GM23338 (cell line): ENCODE measurements at regions not wholly inside any gene's neighbourhood (a gene's known extent, or its start where the extent isn't known, plus 50 kb on each side); places are given as distances from the start of the nearest gene placed in this dataset.

Experiments
- ATAC-seq: fragments of 200-7000 bp; cut with Tn5 transposase; 3 replicates; pipeline ENCODE4 v1.9.1; 2020
- DNase-seq: peaks from one replicate; pipeline ENCODE4 v3.0.0-alpha.2; 2015; ENCODE audit warnings: low spot score
- H2AFZ ChIP-seq: fragments of 200-600 bp; sonication (generic); 2 replicates; pipeline ENCODE4 v1.8.0; 2016; ENCODE audit warnings: antibody characterized with exemption, mild to moderate bottlenecking, moderate library complexity
- H3F3A ChIP-seq: fragments of 200-600 bp; sonication (generic); replicated peaks from 2 replicates; pipeline ENCODE4 v1.8.0; 2017; ENCODE audit warnings: antibody characterized with exemption, mixed run types, low read depth
- H3K27ac ChIP-seq: fragments of 200-600 bp; sonication (generic); 2 replicates; pipeline ENCODE4 v1.6.1; 2016; ENCODE audit warnings: low read depth
- H3K27me3 ChIP-seq: fragments of 200-600 bp; sonication (generic); 2 replicates; pipeline ENCODE4 v1.8.0; 2016; ENCODE audit warnings: mild to moderate bottlenecking, mixed run types, moderate library complexity; ENCODE audit not compliant: insufficient read depth
- H3K36me3 ChIP-seq: fragments of 200-600 bp; sonication (generic); 2 replicates; pipeline ENCODE4 v1.8.0; 2016; ENCODE audit warnings: mild to moderate bottlenecking; ENCODE audit not compliant: insufficient read depth
- H3K4me1 ChIP-seq: fragments of 200-600 bp; sonication (generic); 2 replicates; pipeline ENCODE4 v1.8.0; 2016; ENCODE audit warnings: mild to moderate bottlenecking, moderate library complexity; ENCODE audit not compliant: insufficient read depth
- H3K4me2 ChIP-seq: fragments of 200-600 bp; sonication (generic); 2 replicates; pipeline ENCODE4 v1.7.1; 2017; ENCODE audit warnings: mixed run types
- H3K4me3 ChIP-seq: fragments of 200-600 bp; sonication (generic); 2 replicates; pipeline ENCODE4 v1.6.1; 2016; ENCODE audit warnings: mixed run types
- H3K79me2 ChIP-seq: fragments of 200-600 bp; sonication (generic); replicated peaks from 2 replicates; pipeline ENCODE4 v1.8.0; 2017; ENCODE audit warnings: mild to moderate bottlenecking; ENCODE audit not compliant: insufficient read depth
- H3K9me2 ChIP-seq: fragments of 200-600 bp; sonication (generic); 2 replicates; pipeline ENCODE4 v1.8.0; 2017; ENCODE audit not compliant: insufficient read depth
- H4K20me1 ChIP-seq: fragments of 200-600 bp; sonication (generic); replicated peaks from 2 replicates; pipeline ENCODE4 v1.8.0; 2017; ENCODE audit warnings: mild to moderate bottlenecking; ENCODE audit not compliant: insufficient read depth
- H3K27ac Mint-ChIP-seq: 2 replicates; pipeline ENCODE4 v1.8.0; 2020; ENCODE audit warnings: inconsistent platforms, mild to moderate bottlenecking, moderate library complexity, mixed read lengths
- H3K27me3 Mint-ChIP-seq: 3 replicates; pipeline ENCODE4 v1.8.0; 2022; ENCODE audit warnings: low read depth, mild to moderate bottlenecking, moderate library complexity, mixed read lengths, inconsistent platforms; ENCODE audit not compliant: insufficient read depth, poor library complexity
- H3K36me3 Mint-ChIP-seq: 3 replicates; pipeline ENCODE4 v1.8.0; 2021; ENCODE audit warnings: low read depth, mild to moderate bottlenecking, inconsistent platforms, moderate library complexity, mixed read lengths
- H3K4me1 Mint-ChIP-seq: 3 replicates; pipeline ENCODE4 v1.8.0; 2020; ENCODE audit warnings: mild to moderate bottlenecking, inconsistent platforms, mixed read lengths
- H3K4me3 Mint-ChIP-seq: 3 replicates; pipeline ENCODE4 v1.8.0; 2021; ENCODE audit warnings: moderate library complexity, mild to moderate bottlenecking, inconsistent platforms, mixed read lengths
- H3K9me3 Mint-ChIP-seq: 3 replicates; pipeline ENCODE4 v1.8.0; 2020; ENCODE audit warnings: moderate library complexity, mild to moderate bottlenecking, inconsistent platforms, mixed read lengths
- EZH2phosphoT487 ChIP-seq: fragments of 200-600 bp; sonication (generic); IDR thresholded peaks from one replicate; pipeline ENCODE4 v1.8.1; 2018; ENCODE audit warnings: antibody characterized with exemption; ENCODE audit not compliant: unreplicated experiment
- JUNB ChIP-seq: IDR thresholded peaks from one replicate; pipeline ENCODE4 v1.6.1; 2016; ENCODE audit warnings: antibody characterized with exemption; ENCODE audit not compliant: unreplicated experiment
- NANOG ChIP-seq: IDR thresholded peaks from 2 replicates; pipeline ENCODE4 v1.6.1; 2016; ENCODE audit warnings: antibody characterized with exemption, borderline replicate concordance
- STAT1 ChIP-seq: IDR thresholded peaks from one replicate; pipeline ENCODE4 v1.6.1; 2016; ENCODE audit warnings: antibody characterized with exemption; ENCODE audit not compliant: unreplicated experiment
- ZNF114 ChIP-seq: fragments of 250-450 bp; sonication (Bioruptor Pico); IDR thresholded peaks from 2 replicates; pipeline ENCODE4 v1.5.0; 2020; ENCODE audit warnings: mild to moderate bottlenecking, moderate library complexity
- TF ChIP-seq, protein P1 (sequence below): IDR thresholded peaks from one replicate; pipeline ENCODE4 v1.6.1; 2018; ENCODE audit warnings: antibody characterized with exemption; ENCODE audit not compliant: unreplicated experiment
- TF ChIP-seq, protein P2 (sequence below), 2 experiments: fragments of 200-600 bp in 1 of 2; sonication (generic) in 1 of 2; conservative IDR thresholded peaks; 2 replicates each; pipeline versions ENCODE4 v1.5.1 to v1.6.1; 2016 to 2017; ENCODE audit warnings: antibody characterized with exemption in 2 of 2, low read depth in 2 of 2, mild to moderate bottlenecking in 2 of 2, moderate library complexity in 1 of 2

DNA sequence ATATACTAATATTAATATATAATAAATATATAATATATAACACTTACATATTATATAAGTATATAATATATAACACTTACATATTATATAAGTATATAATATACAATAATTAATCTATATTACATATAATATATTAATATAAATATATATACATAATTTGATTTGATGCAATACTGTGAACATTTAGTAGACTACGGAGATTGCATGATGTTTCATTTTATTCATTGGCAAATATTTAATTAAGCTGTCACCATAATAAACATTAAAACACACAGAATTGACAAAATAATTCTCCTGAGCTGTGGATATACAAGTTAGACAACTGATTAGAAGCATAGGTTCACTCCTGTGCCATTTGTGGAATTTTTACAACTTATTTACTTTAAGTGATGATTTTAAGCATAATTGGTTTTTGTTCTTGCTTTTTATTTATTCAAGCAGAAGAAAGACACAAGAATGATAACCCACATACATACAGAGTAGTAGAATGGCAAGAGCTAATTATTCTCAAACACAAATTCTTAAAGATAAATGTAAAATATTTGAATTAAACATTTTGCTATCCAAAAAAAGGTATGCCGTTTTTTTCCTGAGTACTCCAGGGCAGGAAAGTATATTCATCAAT, 65.8 kb upstream of the TOP3B start:
- no peak overlapping the region for H3K27ac Mint-ChIP-seq
- no peaks in the 10 kb centered on the region for H3K4me1 Mint-ChIP-seq
- no peak overlapping the region for H3K4me2 ChIP-seq
- peaks cover 75% of the 10 kb centered on the region for H3K27me3 Mint-ChIP-seq
- H3K27ac ChIP-seq = no peak overlapping the region
- H3K4me1 ChIP-seq = no peaks in the 10 kb centered on the region
- peaks cover 9% of the 10 kb centered on the region; the same call in 1 of the 2 replicates for H4K20me1 ChIP-seq
- TF ChIP-seq JUNB (no peak), ZNF114 (CRISPR knock-in tag) (no peak)
- TF ChIP-seq, protein P1, sequence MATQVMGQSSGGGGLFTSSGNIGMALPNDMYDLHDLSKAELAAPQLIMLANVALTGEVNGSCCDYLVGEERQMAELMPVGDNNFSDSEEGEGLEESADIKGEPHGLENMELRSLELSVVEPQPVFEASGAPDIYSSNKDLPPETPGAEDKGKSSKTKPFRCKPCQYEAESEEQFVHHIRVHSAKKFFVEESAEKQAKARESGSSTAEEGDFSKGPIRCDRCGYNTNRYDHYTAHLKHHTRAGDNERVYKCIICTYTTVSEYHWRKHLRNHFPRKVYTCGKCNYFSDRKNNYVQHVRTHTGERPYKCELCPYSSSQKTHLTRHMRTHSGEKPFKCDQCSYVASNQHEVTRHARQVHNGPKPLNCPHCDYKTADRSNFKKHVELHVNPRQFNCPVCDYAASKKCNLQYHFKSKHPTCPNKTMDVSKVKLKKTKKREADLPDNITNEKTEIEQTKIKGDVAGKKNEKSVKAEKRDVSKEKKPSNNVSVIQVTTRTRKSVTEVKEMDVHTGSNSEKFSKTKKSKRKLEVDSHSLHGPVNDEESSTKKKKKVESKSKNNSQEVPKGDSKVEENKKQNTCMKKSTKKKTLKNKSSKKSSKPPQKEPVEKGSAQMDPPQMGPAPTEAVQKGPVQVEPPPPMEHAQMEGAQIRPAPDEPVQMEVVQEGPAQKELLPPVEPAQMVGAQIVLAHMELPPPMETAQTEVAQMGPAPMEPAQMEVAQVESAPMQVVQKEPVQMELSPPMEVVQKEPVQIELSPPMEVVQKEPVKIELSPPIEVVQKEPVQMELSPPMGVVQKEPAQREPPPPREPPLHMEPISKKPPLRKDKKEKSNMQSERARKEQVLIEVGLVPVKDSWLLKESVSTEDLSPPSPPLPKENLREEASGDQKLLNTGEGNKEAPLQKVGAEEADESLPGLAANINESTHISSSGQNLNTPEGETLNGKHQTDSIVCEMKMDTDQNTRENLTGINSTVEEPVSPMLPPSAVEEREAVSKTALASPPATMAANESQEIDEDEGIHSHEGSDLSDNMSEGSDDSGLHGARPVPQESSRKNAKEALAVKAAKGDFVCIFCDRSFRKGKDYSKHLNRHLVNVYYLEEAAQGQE = no peak
- no peak overlapping the region for H3K4me3 Mint-ChIP-seq
- H3F3A ChIP-seq = no peaks in the 10 kb centered on the region
- ATAC-seq = no peak
- H3K36me3 ChIP-seq = no peaks in the 10 kb centered on the region
- H3K79me2 ChIP-seq = no peaks in the 10 kb centered on the region
- no peaks in the 10 kb centered on the region for H3K36me3 Mint-ChIP-seq
- H2AFZ ChIP-seq = no peak overlapping the region
- no peak for DNase-seq
- H3K27me3 ChIP-seq = peaks cover 100% of the 10 kb centered on the region
- peaks cover 6% of the 10 kb centered on the region; the same call in 1 of the 3 replicates for H3K9me3 Mint-ChIP-seq
- H3K9me2 ChIP-seq = no peaks in the 10 kb centered on the region
- H3K4me3 ChIP-seq = no peak overlapping the region

DNA sequence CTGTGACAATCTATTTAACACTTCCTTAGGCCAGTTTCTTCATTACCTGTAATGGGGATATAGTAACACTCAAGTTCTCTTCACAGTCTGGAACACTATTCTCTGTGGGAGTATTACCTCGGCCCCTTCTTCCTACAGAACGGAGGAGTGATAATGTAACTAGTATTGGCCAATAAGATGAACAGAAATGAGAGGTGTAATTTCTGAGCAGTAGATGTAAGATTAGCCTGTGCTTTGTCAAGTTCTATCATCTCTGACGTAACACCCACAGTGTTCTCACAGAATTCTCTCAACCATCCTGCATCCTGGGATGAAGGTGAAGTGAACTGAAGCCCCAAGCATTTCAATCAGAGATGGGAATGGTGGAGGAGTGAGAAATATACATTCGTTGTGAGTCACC, 65.2 kb upstream of the TOP3B start:
- Histone ChIP-seq H4K20me1 (peaks cover 9% of the 10 kb centered on the region; the same call in 1 of the 2 replicates), H2AFZ (no peak overlapping the region), H3K9me2 (no peaks in the 10 kb centered on the region), H3F3A (no peaks in the 10 kb centered on the region), H3K4me3 (no peak overlapping the region), H3K79me2 (no peaks in the 10 kb centered on the region), H3K36me3 (no peaks in the 10 kb centered on the region), H3K4me1 (no peaks in the 10 kb centered on the region), H3K4me2 (no peak overlapping the region), H3K27ac (no peak overlapping the region), H3K27me3 (peaks cover 100% of the 10 kb centered on the region)
- H3K9me3 Mint-ChIP-seq = peaks cover 6% of the 10 kb centered on the region; the same call in 1 of the 3 replicates
- DNase-seq (no peak), ATAC-seq (no peak)
- no peaks in the 10 kb centered on the region for H3K36me3 Mint-ChIP-seq
- TF ChIP-seq, protein P1 = no peak
- TF ChIP-seq STAT1 (no peak), NANOG (no peak), EZH2phosphoT487 (no peak)
- TF ChIP-seq, protein P2, sequence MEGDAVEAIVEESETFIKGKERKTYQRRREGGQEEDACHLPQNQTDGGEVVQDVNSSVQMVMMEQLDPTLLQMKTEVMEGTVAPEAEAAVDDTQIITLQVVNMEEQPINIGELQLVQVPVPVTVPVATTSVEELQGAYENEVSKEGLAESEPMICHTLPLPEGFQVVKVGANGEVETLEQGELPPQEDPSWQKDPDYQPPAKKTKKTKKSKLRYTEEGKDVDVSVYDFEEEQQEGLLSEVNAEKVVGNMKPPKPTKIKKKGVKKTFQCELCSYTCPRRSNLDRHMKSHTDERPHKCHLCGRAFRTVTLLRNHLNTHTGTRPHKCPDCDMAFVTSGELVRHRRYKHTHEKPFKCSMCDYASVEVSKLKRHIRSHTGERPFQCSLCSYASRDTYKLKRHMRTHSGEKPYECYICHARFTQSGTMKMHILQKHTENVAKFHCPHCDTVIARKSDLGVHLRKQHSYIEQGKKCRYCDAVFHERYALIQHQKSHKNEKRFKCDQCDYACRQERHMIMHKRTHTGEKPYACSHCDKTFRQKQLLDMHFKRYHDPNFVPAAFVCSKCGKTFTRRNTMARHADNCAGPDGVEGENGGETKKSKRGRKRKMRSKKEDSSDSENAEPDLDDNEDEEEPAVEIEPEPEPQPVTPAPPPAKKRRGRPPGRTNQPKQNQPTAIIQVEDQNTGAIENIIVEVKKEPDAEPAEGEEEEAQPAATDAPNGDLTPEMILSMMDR (conservative IDR thresholded peaks at IDR 0.05; ENCODE audit: low read depth in 2 of 2) = no peak
- no peak overlapping the region for H3K27ac Mint-ChIP-seq
- no peaks in the 10 kb centered on the region for H3K4me1 Mint-ChIP-seq
- peaks cover 75% of the 10 kb centered on the region for H3K27me3 Mint-ChIP-seq
- H3K4me3 Mint-ChIP-seq = no peak overlapping the region
